NCI-H146 treated with DMSO at 0.1 percent for 48 hours (cell line): ENCODE measurements at regions not wholly inside any gene's neighbourhood (a gene's known extent, or its start where the extent isn't known, plus 50 kb on each side); places are given as distances from the start of the nearest gene placed in this dataset.
"Not testable (repeated sequence)": the region's sequence is repeated elsewhere in the genome, so short reads cannot be mapped to it uniquely, and the experiment has no call there.

ENCODE experiments used
- DNase-seq: peaks from one replicate; lab custom pipeline; 2025; ENCODE audit not compliant: unreplicated experiment; lab: John Stamatoyannopoulos, UW

DNA sequence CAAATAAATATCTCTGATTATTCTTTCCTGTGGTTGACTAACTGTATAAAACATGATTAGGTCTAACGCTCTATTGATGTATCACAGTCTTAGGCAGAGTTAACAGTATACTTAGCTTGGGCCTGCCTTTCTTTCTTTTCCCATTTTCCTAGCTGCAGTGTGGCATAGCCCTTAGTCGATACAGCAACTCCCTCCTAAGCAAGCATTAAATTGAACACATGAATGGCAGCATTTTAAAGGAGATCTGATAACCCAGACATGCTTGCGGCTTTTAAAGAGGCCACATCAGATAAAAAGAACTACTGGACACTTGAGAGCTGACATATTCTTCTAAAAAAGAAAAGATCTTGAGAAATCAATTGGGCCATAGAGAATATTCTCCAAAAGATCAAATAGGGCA is 312.0 kb upstream of the TMPRSS15 start:
- DNase-seq, result no peak

DNA sequence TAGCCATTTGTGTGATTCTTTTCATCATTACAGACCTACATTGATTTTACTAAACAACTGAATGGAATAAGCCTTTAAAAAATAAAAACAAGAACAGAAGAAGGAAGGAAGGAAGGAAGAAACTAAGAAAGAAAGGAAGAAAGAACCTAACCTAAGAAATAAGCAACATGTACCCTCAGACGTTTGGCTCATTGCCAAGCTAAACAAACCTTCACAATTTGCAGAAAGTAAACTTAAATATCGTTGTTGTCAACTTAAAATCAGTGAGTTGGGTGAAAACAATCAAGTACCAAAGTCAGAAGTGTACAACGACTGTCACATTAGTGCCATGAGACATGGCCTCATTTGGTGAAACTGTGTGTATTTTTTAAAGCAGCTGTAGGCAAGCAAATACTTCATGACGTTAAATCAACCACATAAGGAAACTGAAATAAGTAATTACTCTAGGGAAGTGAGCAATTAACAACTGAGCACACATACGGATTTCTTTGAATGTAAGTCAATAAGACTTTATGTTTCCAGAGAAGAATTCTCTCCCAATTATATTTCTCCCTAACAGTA is 313.1 kb upstream of the TMPRSS15 start:
- peak; percentile 17 for DNase-seq

DNA sequence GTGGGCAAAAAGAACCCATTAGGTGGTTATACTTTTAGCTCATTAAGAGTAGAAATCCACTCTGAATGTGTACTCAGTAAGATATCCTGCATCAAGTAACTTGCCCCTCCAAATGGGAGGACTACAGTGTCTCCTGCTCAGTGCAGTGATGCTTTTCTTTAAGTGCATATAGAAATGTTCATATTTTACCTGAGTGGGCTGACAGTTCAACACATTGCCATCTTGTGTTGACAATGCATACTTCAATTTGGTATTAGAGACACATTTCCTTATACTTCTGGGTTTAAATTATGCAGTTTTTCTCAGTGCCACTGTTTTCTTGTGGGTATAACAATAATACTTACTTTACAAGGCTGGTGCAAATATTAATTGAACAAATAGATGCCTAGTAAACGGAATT is 318.6 kb upstream of the TMPRSS15 start:
- no peak for DNase-seq

DNA sequence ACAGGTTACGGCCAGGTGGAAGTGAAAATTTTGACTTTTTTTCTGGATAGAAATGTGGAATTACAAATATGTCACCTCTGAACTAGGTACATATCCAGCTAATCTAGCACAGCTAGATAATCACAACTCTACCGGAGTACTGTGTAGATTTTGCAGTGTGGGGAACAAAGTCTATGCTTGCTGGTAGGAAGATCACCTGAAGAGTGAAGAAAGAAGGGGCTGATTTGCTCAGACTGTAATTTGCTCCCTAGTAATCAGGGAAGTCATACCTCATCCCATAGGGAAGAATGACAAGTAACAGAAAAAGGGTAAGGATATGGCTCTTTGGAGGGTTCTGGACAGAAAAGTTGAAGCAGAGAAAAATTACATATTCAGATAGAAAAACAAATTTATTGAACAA is 319.6 kb upstream of the TMPRSS15 start:
- no peak for DNase-seq

- no peak for DNase-seq
These were observed 322.1 kb upstream of the TMPRSS15 start for GRCh38 chr21:18725653-18726052.

DNA sequence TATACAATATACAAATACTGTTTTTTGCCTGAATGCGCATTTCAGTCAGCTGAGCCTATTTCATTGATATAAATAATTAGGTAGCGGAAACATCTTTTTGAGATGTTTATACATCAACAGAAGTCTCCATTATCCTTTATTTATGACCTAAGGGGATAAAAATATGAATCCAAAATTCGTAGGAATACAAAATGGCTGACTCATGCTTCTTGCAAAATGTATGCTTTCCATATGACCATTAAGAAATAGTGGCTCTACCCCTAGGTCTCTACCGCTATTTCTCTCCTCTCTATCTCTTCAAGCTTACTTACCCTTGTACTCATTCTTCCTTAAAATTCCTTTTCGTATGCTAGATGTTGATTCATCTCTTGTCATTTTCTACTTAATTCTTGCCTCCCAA is 338.4 kb upstream of the TMPRSS15 start:
- DNase-seq, result no peak

DNA sequence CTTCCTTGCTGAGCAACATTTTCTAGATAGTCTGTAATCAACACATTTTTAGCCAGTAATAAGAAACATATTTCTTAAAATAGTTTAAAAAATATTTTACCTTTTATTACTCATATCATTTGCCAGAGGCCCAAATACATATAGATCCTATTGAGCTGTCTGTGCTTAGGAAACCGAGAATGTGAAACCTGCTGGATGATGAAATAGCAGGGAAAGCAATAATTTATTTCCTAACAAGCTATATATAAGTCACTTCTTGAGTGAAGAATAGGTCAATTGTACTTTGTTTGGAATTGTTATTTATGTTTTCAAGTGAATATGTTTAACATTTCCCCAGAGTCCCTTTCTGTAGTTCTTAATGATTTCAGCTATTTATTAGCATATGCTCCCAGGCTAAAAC is 339.9 kb upstream of the TMPRSS15 start:
- no peak for DNase-seq

GRCh38 chr21:18744840-18745239 is 341.3 kb upstream of the TMPRSS15 start:
- no peak for DNase-seq

DNA sequence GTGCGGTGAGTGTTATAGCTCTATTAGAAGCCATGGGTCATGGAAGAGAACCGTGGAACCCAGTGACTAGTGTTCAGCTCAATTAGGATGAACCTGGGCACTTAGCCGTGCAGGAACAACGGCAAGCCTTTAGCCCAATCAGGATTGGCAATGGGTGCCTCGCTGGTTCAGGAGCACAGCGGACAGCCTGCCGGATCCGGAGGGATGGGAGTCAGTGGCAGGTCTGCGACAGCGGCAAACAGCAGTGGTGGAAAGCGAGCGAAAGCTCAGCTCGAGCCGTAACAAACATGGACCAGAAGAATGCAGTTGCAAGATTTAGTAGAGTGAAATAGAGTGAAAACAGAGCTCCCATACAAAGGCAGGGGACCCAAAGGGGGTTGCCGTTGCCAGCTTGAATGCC is 349.3 kb upstream of the TMPRSS15 start:
- DNase-seq, result not testable (repeated sequence)

DNA sequence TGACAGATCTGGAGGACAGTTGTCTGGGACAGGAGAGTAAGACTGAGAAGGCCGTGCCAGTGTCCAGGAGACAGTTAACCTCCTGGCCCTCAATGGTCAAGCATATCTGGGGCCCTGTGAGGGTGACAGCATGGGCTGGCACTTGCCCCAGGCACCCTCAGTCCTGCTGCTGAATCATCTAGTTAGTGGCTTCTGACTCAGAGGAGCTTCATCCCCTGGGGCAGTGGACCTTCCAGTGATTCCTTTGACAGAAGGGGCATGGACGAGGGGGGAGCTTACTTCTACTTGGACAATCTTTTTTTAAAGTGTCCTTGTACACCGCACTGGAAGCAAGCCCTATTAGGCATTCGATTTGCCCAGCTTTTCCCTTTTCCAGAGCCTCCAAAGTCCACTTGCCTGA is 352.7 kb upstream of the TMPRSS15 start:
- not testable (repeated sequence) for DNase-seq

- no peak for DNase-seq
These were observed 355.7 kb upstream of the TMPRSS15 start for GRCh38 chr21:18759267-18759666.

- DNase-seq, result no peak
These were observed 356.2 kb upstream of the TMPRSS15 start for GRCh38 chr21:18759751-18760161.

- no peak for DNase-seq
These were observed 356.7 kb upstream of the TMPRSS15 start for GRCh38 chr21:18760247-18760646.

- no peak for DNase-seq
These were observed 361.1 kb upstream of the TMPRSS15 start for GRCh38 chr21:18764720-18765119.

DNA sequence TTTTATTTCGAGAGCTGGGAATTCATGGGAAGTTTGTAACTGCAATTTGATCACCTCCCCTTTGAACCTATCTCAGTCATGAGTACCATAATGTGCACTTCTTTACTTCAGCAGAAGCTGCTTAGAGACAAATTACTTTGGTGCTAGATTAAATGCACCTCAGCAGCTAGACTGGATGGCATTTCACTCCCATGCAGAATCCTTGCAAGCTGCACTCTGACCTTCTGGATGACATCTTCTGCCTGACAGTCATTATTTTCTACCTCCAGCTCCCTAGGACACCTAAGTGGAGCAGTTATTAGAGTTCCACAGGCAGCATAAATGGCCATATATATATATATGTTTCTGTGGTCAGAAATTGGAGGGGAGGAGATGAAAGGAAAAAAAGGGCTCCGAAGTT is 366.0 kb upstream of the TMPRSS15 start:
- no peak for DNase-seq

GRCh38 chr21:18771845-18772380 is 368.3 kb upstream of the TMPRSS15 start:
- no peak for DNase-seq

- no peak for DNase-seq
These were observed 368.8 kb upstream of the TMPRSS15 start for GRCh38 chr21:18772404-18772803.

DNA sequence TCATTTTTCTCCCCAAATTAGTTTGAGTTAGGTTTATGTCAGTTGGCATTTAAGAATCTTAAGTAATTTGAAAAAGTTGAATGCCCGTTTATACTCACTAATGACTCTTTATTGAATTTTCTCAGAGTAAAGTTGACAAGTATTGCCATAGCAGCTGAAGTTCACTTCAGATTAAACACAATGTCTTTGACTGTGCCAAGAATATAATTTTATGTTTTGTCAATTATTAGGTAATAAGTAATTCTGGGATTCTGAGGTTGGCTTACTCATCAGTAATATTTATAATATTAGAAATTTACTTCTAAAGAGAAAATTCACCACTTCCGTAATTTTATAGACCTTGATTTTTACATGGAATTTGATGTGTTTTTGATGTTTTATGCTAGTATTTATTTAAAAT is 369.3 kb upstream of the TMPRSS15 start:
- DNase-seq, result no peak

DNA sequence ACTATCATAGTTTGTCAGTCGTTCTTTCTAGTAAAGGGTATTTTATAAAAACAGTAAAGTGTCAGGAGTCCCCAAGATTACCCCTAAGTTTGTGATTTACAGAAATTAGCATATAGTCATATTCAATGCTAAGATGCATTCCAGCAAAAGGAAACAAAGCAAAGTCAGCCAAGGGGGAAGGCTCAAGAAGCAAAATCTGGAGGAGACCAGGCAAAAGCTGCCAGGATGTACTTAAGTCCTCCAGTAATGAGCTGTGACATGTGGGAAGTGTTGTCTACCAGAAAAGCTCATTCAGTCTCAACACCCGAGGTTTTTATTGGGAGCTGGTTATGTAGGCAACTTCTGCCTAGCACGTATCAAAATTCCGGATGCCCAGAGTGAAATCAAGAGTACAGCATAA is 373.4 kb upstream of the TMPRSS15 start:
- DNase-seq, result no peak

DNA sequence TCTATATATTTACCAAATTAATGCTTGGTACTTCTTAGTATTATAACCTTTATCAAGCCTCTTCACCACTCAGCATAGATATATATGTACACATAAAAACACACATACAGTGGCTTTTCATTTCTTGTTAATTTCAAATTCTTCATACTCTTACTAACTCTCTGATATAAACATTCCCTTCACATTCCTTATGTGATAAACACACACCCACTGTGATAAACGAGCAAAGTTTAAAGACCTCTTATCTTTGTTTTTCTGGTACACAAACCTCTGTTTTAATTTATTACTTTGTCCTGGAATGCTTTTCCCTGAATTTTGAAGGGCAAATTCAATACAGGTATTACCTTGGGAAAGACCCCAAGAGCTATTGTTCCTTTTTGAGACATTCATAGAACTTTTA is 379.1 kb upstream of the TMPRSS15 start:
- DNase-seq, result no peak

DNA sequence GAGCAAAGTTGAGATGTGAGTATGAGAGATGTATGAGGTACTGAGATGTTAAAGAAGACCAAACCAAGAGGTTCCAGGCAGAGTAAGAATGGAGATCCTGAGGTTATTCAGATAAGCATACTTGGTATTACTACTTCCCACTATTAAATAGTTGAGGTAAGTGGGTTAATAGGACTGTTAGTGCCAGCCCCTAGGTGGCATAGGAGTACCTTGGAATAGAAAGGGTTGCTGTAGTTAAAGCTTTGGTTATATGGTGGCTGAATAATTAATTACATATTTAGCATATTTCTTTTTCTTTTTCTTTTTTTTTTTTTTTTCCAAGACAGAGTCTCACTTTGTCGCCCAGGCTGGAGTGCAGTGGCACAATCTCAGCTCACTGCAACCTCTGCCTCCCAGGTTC is 397.9 kb upstream of the TMPRSS15 start:
- no peak for DNase-seq

GRCh38 chr21:18803624-18804023 is 400.0 kb upstream of the TMPRSS15 start:
- no peak for DNase-seq

- DNase-seq, result no peak
These were observed 406.6 kb upstream of the TMPRSS15 start for GRCh38 chr21:18810136-18810535.
